ENCODE measurements at regions not wholly inside any gene's neighbourhood (a gene's known extent, or its start where the extent isn't known, plus 50 kb on each side); places are given as distances from the start of the nearest gene placed in this dataset.

- TF ChIP-seq ZFP36 (IDR thresholded peaks at IDR 0.05; ENCODE audit: borderline replicate concordance, partially characterized antibody) = no peak
- TF ChIP-seq EP300 (IDR thresholded peaks at IDR 0.05) = no peak
- TF ChIP-seq EHMT2 (IDR thresholded peaks at IDR 0.05; ENCODE audit: low read depth) = no peak
- no peak for TF ChIP-seq ZC3H11A (IDR thresholded peaks at IDR 0.05)
- TF ChIP-seq CHD4 (IDR thresholded peaks at IDR 0.05; ENCODE audit: borderline replicate concordance) = no peak
Measured at GRCh38 chr7:132034748-132035416, 478.5 kb upstream of the PODXL start (continued).

- TF ChIP-seq ESRRA (IDR thresholded peaks at IDR 0.05; ENCODE audit: borderline replicate concordance, low read length) = no peak
- no peak for TF ChIP-seq TFCP2L1 (CRISPR knock-in tag; IDR thresholded peaks at IDR 0.05)
- TF ChIP-seq ATOH8 (CRISPR knock-in tag; IDR thresholded peaks at IDR 0.05; ENCODE audit: low read depth) = no peak
- no peak for TF ChIP-seq GATA3 (IDR thresholded peaks at IDR 0.05; ENCODE audit: borderline replicate concordance)
- TF ChIP-seq HMGXB4 (CRISPR knock-in tag; IDR thresholded peaks at IDR 0.05; ENCODE audit: borderline replicate concordance) = no peak
- no peak for TF ChIP-seq RCOR1 (IDR thresholded peaks at IDR 0.05; ENCODE audit: low read depth, low read length)
- no peak for TF ChIP-seq CHD4 (IDR thresholded peaks at IDR 0.05; ENCODE audit: borderline replicate concordance)
- no peak for TF ChIP-seq MAFK (IDR thresholded peaks at IDR 0.05; ENCODE audit: partially characterized antibody)
- TF ChIP-seq RARB (CRISPR knock-in tag; IDR thresholded peaks at IDR 0.05) = no peak
- TF ChIP-seq JUNB (IDR thresholded peaks at IDR 0.05) = no peak
- TF ChIP-seq CEBPB (IDR thresholded peaks at IDR 0.05) = no peak
- no peak for TF ChIP-seq CBX2 (IDR thresholded peaks at IDR 0.05; ENCODE audit: borderline replicate concordance, low read depth)
- 54% methylated on average over 2 of the region's 2 CpGs for WGBS (ENCODE audit: missing lambda C conversion rate)
- ChIA-PET CTCF (interaction anchor here (0.8 kb wide), 1 partner anchor 86 kb away, joined by 3 read pairs; no protein-coding TSS in a partner anchor), POLR2A (no interaction called here)
- Histone ChIP-seq H3K27ac (peak overlapping the region in 1 of 2 experiments; percentile 27; a peak in 1 of 6 replicates), H3K4me2 (peak overlapping the region; percentile 5; the same call in 1 of the 3 replicates), H3K4me1 (peaks cover 22% of the 10 kb centered on the region), H3K9me3 (no peaks in the 10 kb centered on the region), H3K4me3 (no peak overlapping the region)
- DNase-seq (ENCODE audit: low read depth in 1 of 2, low spot score in 1 of 2) = no peak
- FAIRE-seq = no peak
- no peak for ATAC-seq
Measured at GRCh38 chr7:132030883-132031282, 474.5 kb upstream of the PODXL start.

GRCh38 chr7:132030086-132030568, 473.7 kb upstream of the PODXL start:
- Histone ChIP-seq H3K9me3 (no peaks in the 10 kb centered on the region), H3K4me1 (peaks cover 22% of the 10 kb centered on the region), H3K4me3 (no peak overlapping the region), H3K4me2 (peak overlapping the region; percentile 5; the same call in 1 of the 3 replicates), H3K27ac (peak overlapping the region in 1 of 2 experiments; percentile 4; a peak in 1 of 6 replicates)
- CTCF ChIA-PET = interaction anchor here (0.6 to 0.8 kb wide), 2 partner anchors 85 to 109 kb away, joined by 3 read pairs; no protein-coding TSS in a partner anchor
- FAIRE-seq = no peak
- ATAC-seq = no peak
- 28% methylated on average over 3 of the region's 3 CpGs for WGBS (ENCODE audit: missing lambda C conversion rate)
- POLR2A ChIA-PET = no interaction called here
- no peak for DNase-seq (ENCODE audit: low read depth in 1 of 2, low spot score in 1 of 2)
- TF ChIP-seq KDM1A (IDR thresholded peaks at IDR 0.05; ENCODE audit: low read depth) (no peak), PBX3 (IDR thresholded peaks at IDR 0.05) (no peak), CBX2 (IDR thresholded peaks at IDR 0.05; ENCODE audit: borderline replicate concordance, low read depth) (no peak), RCOR1 (IDR thresholded peaks at IDR 0.05; ENCODE audit: low read depth, low read length) (no peak), JUN (IDR thresholded peaks at IDR 0.05) (no peak), MYC (IDR thresholded peaks at IDR 0.05; ENCODE audit: borderline replicate concordance, low read length) (no peak), TFCP2L1 (CRISPR knock-in tag; IDR thresholded peaks at IDR 0.05) (no peak), PHF8 (IDR thresholded peaks at IDR 0.05; ENCODE audit: borderline replicate concordance, low read depth) (no peak), POLR2AphosphoS2 (conservative IDR thresholded peaks at IDR 0.05; ENCODE audit: low read length) (no peak), NR3C1 (IDR thresholded peaks at IDR 0.05) (no peak), FOSL2 (IDR thresholded peaks at IDR 0.05) (no peak), FOSL2 (CRISPR knock-in tag; IDR thresholded peaks at IDR 0.05) (no peak), ELK1 (IDR thresholded peaks at IDR 0.05; ENCODE audit: low read depth, low read length) (no peak), FOXS1 (CRISPR knock-in tag; IDR thresholded peaks at IDR 0.05) (no peak)

Data from A549 (cell line).